Panc1 (cell line): ENCODE measurements at regions not wholly inside any gene's neighbourhood (a gene's known extent, or its start where the extent isn't known, plus 50 kb on each side); places are given as distances from the start of the nearest gene placed in this dataset.

ENCODE experiments used
- CTCF ChIP-seq: fragments of 450-650 bp; IDR thresholded peaks from 2 replicates; pipeline ENCODE4 v1.5.1; 2017; ENCODE audit warnings: mild to moderate bottlenecking
- POLR2AphosphoS5 ChIP-seq: IDR thresholded peaks from 2 replicates; pipeline ENCODE4 v1.6.1; 2012; ENCODE audit warnings: mild to moderate bottlenecking, low read depth, low read length, moderate library complexity
- REST ChIP-seq, 2 experiments: IDR thresholded peaks; 2 replicates each; pipeline ENCODE4 v1.6.1; 2011 to 2012; ENCODE audit warnings: low read depth in 2 of 2, control low read depth in 1 of 2, low read length in 1 of 2, mild to moderate bottlenecking in 1 of 2, moderate library complexity in 1 of 2; ENCODE audit not compliant: insufficient read depth in 1 of 2
- SIN3A ChIP-seq: IDR thresholded peaks from 2 replicates; pipeline ENCODE4 v1.6.1; 2012; ENCODE audit warnings: low read depth, mild to moderate bottlenecking, low read length, moderate library complexity, borderline replicate concordance; ENCODE audit not compliant: insufficient read depth
- TCF7L2 ChIP-seq: IDR thresholded peaks from 2 replicates; pipeline ENCODE4 v1.6.1; 2011; ENCODE audit warnings: mild to moderate bottlenecking, low read depth, low read length, inconsistent platforms

- TF ChIP-seq CTCF (no peak), REST (IDR thresholded peaks at IDR 0.05; ENCODE audit: insufficient read depth in 1 of 2, low read depth in 2 of 2, low read length in 1 of 2) (no peak), POLR2AphosphoS5 (no peak), TCF7L2 (no peak), SIN3A (no peak)
These were observed 107.5 kb downstream of the CYSLTR2 start for GRCh38 chr13:48761256-48761655.
